ENCODE measurements at regions not wholly inside any gene's neighbourhood (a gene's known extent, or its start where the extent isn't known, plus 50 kb on each side); places are given as distances from the start of the nearest gene placed in this dataset.
A peak's percentile ranks its signal among the peaks of the same experiment; 100 is the strongest.
"Not testable (repeated sequence)": the region's sequence is repeated elsewhere in the genome, so short reads cannot be mapped to it uniquely, and the experiment has no call there.

DNA sequence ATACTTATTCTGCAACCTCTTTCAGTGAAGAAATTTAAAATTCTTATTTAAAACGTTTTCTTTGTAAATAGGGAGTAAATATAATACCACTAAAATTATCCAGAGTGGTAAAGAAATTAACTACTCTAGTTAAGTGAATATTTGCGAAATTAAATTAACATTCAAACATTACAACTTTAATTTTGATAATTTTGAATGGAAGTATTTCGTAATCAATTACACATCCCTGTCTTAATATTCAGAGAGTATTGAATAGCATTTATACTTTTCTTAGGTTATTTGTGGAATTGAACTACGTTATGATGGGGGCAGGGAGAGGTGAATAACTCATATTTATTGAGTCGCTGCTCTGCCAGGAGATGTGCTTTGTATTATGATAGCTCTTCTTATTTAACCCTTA lies 96.3 kb upstream of the KIF26B start:
- no peak overlapping the region for H3K27ac Mint-ChIP-seq
- intact Hi-C loops (cut with micrococcal nuclease) = no loop called here
- H3K4me3 Mint-ChIP-seq = no peak overlapping the region
- peaks cover 17% of the 10 kb centered on the region for H3K27me3 Mint-ChIP-seq (ENCODE audit: insufficient read depth)
- DNase-seq (ENCODE audit: low spot score) = no peak
- H3K9me3 Mint-ChIP-seq = no peaks in the 10 kb centered on the region
- no peaks in the 10 kb centered on the region for H3K36me3 Mint-ChIP-seq (ENCODE audit: low read depth)
- H3K4me1 Mint-ChIP-seq (ENCODE audit: low read depth) = peaks cover 10% of the 10 kb centered on the region

DNA sequence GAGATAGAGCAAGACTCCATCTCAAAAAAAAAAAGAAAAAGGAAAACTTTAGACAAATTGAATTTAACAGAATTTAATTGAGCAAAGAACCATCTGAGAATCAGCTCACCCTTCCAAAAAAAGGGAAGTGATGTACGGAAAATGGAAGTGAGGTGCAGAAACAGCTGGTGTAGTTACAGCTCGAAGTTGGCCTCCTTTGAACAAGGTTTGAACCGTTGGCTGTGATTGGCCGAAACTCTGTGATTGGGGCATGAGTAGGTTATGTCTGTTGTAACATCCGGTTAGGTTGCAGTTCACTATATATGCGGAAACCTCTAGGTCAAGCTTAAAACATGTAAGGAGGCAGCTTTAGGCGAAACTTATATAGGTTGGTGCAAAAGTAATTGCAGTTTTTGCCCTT lies 97.9 kb upstream of the KIF26B start:
- Mint-ChIP-seq H3K9me3 (no peaks in the 10 kb centered on the region), H3K36me3 (ENCODE audit: low read depth) (no peaks in the 10 kb centered on the region), H3K27ac (no peak overlapping the region), H3K4me3 (no peak overlapping the region), H3K4me1 (ENCODE audit: low read depth) (peaks cover 16% of the 10 kb centered on the region), H3K27me3 (ENCODE audit: insufficient read depth) (peaks cover 13% of the 10 kb centered on the region)
- intact Hi-C loops (cut with micrococcal nuclease) = no loop called here
- no peak for DNase-seq (ENCODE audit: low spot score)

DNA sequence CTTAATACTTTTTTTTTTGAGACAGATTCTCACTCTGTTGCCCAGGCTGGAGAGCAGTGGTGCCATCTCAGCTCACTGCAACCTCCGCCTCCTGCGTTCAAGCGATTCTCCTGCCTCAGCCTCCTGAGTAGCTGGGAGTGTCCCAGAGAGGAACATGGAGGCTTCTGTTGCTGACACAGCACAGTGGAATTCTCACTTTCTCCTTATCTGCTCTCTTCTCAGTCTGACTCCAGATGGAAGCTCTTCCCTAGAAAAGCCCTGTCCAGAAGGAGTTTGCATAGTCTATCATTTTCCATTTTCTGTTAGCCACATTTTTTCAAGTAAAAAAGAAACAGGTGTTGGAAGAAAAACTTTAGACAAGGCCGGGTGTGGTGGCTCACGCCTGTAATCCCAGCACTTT lies 98.5 kb upstream of the KIF26B start:
- DNase-seq (ENCODE audit: low spot score); H3K36me3 Mint-ChIP-seq (ENCODE audit: low read depth); intact Hi-C loops (cut with micrococcal nuclease); H3K4me3 Mint-ChIP-seq; H3K9me3 Mint-ChIP-seq; H3K27ac Mint-ChIP-seq: not testable (repeated sequence)
- Mint-ChIP-seq H3K4me1 (ENCODE audit: low read depth) (peaks cover 22% of the 10 kb centered on the region), H3K27me3 (ENCODE audit: insufficient read depth) (peaks cover 13% of the 10 kb centered on the region)

DNA sequence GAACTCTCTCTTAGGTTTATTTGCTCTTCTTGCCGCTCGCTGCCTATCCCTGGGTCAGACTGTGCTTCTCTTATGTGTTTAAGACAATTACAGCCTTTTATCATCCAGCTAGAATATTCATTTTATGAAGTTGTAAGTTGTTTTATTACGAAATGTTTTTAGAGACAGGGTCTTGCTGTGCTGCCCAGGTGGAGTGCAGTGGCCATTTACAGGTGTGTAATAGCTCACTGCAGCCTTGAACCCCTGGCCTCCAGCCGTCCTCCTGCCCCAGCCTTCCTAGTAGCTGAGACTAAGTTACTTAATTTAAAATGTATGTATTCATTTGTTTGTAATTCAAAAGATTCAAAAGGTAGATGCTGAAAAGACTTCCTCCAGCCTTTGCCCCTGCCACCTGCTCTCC lies 99.0 kb upstream of the KIF26B start:
- Mint-ChIP-seq H3K4me3 (no peak overlapping the region), H3K36me3 (ENCODE audit: low read depth) (peaks cover 2% of the 10 kb centered on the region), H3K4me1 (ENCODE audit: low read depth) (peaks cover 25% of the 10 kb centered on the region), H3K27me3 (ENCODE audit: insufficient read depth) (peaks cover 13% of the 10 kb centered on the region), H3K9me3 (no peaks in the 10 kb centered on the region), H3K27ac (no peak overlapping the region)
- intact Hi-C loops (cut with micrococcal nuclease) = no loop called here
- no peak for DNase-seq (ENCODE audit: low spot score)

DNA sequence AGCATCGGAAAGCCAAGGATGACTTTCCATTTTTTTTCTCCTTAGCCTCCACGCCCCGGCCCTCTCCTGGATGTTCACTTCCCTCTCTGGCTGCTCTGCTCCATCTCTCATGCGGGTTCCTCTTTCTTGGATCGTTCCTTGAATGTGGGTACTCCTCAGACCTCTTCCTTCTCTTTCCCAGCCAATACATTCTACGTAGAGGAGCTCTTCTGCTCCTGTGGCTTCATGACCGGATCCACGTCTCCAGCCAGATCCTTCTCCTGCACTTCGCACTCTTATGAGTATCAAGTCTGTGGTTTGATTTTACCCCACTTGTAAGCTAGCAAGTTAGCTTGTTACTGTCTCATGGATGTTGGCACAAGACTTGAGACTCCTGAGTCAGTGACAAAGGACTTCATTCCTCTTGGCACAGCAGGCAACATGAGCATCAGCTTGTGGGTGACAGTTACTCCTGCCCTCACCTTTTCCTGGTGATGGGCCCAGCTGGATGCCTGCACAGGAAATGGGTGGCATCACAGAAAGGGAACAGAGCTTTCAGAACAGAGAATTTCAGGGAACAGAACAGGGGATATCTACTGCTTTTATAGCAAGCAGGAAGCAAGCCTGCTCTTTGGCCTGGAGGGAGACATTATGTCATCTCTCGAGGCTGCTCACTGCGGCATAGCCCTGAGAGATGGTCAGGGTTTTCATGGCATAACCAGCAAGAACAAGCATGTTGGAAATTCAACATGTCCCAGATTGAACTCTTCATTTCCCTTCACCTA lies 100.1 kb upstream of the KIF26B start:
- DNase-seq (ENCODE audit: low spot score) = no peak
- Mint-ChIP-seq H3K9me3 (no peaks in the 10 kb centered on the region), H3K4me1 (ENCODE audit: low read depth) (peaks cover 25% of the 10 kb centered on the region), H3K36me3 (ENCODE audit: low read depth) (peaks cover 2% of the 10 kb centered on the region), H3K27ac (no peak overlapping the region), H3K27me3 (ENCODE audit: insufficient read depth) (peaks cover 8% of the 10 kb centered on the region), H3K4me3 (no peak overlapping the region)
- intact Hi-C loops (cut with micrococcal nuclease) = no loop called here

DNA sequence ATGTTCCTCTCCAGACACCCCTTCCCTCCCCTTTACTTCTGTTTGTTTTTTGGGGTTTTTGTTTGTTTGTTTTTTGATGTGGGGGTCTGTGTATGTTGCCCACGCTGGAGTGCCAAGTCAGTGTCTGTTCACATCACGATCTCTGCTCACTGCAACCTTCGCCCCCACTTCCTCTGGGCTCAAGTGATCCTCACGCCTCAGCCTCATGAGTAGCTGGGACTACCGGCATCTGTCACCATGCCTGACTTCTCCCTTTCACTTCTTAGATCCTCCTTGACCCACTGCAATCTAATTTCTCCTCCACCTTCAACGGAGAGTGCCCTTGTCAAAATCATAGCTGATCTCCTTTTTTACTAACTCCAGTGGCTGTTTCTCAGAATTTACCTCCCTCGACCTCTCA lies 100.7 kb upstream of the KIF26B start:
- H3K9me3 Mint-ChIP-seq = no peaks in the 10 kb centered on the region
- no peak overlapping the region for H3K4me3 Mint-ChIP-seq
- H3K36me3 Mint-ChIP-seq (ENCODE audit: low read depth) = peaks cover 2% of the 10 kb centered on the region
- DNase-seq (ENCODE audit: low spot score) = no peak
- H3K27ac Mint-ChIP-seq = no peak overlapping the region
- peaks cover 25% of the 10 kb centered on the region for H3K4me1 Mint-ChIP-seq (ENCODE audit: low read depth)
- peaks cover 5% of the 10 kb centered on the region for H3K27me3 Mint-ChIP-seq (ENCODE audit: insufficient read depth)
- intact Hi-C loops (cut with micrococcal nuclease) = no loop called here

DNA sequence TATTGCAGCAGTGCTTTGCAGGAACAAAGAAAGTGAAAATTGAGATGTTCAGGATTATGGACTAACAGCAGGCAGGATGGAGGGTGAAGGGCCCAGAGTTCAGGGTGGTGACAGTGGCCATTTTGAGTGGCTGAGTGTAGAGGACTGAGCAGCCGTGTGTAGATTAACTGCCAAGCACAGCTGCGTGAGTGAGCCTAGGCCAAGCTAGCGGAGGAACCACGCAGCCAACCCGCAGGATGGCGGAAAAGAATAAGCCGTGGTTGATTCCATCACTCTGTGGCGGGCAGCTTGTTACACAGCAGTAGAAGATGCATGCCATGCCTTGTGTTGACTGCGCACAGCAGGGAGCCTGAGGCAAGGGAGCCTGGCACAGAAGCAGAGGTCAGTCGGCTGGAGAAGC lies 102.5 kb upstream of the KIF26B start:
- peaks cover 2% of the 10 kb centered on the region for H3K36me3 Mint-ChIP-seq (ENCODE audit: low read depth)
- peak overlapping the region; percentile 34 for H3K27ac Mint-ChIP-seq
- no peaks in the 10 kb centered on the region for H3K9me3 Mint-ChIP-seq
- no peak overlapping the region for H3K4me3 Mint-ChIP-seq
- DNase-seq (ENCODE audit: low spot score) = no peak
- no peaks in the 10 kb centered on the region for H3K27me3 Mint-ChIP-seq (ENCODE audit: insufficient read depth)
- intact Hi-C loops (cut with micrococcal nuclease) = no loop called here
- peaks cover 25% of the 10 kb centered on the region for H3K4me1 Mint-ChIP-seq (ENCODE audit: low read depth)

DNA sequence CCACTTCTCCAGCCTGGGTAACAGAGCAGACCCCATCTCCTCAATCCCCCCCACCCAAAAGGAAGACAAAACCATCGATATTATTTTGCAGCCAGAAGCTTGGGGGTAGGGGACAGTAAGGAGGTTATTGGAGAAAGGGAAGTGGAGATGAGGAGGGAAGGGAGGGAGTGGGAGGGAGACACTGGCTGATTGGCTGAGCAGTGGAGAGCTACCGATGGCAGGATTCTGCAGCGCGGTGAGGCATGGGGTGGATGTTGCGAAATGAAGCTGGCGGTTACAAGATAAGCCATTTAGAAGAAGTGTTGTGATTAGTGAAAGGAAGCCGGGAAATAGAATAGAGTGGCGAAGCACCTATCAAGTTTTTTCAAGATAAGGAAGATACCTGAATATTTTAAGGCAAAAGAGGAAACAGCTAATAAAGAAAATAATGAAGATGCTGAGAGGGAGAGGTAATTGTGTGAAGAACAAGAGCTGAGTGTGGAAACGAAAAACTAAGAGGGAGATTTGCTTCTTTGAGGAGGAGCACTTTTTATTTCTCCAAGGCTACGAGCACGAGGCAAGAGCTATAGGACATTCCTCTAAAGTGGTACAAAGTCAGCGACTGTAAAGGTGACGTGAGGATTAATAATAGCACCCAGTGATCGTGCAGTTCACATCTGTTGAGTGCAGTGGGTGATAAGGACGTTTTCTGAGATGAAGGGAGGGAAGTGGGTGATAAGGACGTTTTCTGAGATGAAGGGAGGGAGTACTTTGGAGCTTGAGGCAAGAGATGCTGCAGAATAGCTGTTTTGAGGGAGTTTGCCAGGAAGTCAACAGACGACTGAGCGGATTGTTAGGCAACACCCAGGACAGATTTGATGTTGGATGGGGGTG lies 103.2 kb upstream of the KIF26B start:
- Mint-ChIP-seq H3K9me3 (no peaks in the 10 kb centered on the region), H3K27me3 (ENCODE audit: insufficient read depth) (no peaks in the 10 kb centered on the region), H3K4me1 (ENCODE audit: low read depth) (peaks cover 25% of the 10 kb centered on the region), H3K4me3 (peak overlapping the region; percentile 43), H3K36me3 (ENCODE audit: low read depth) (peaks cover 2% of the 10 kb centered on the region), H3K27ac (peak overlapping the region; percentile 34)
- DNase-seq (ENCODE audit: low spot score) = peak; percentile 12
- intact Hi-C loops (cut with micrococcal nuclease) = no loop called here

DNA sequence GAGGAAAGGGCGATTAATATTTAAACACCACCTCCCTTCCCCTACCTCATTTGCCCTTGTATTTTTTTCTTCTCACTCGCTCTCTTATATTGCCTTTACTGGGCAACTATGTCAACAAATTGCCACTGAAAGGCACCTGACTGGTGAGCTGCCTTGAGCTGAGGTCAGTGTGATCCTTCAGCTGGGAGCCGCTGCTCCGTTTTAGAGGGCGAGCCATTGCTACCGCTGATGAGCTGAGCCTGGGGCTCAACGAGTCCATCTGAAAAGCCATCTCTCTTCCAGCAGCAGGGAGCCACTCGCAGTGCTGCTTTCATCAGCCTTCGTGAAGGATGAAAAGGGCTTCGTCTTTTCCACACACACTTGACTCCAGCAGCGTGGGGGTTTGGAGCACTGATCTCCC lies 108.0 kb upstream of the KIF26B start:
- H3K4me1 Mint-ChIP-seq (ENCODE audit: low read depth) = peaks cover 14% of the 10 kb centered on the region
- intact Hi-C loops (cut with micrococcal nuclease) = no loop called here
- DNase-seq (ENCODE audit: low spot score) = no peak
- H3K27me3 Mint-ChIP-seq (ENCODE audit: insufficient read depth) = no peaks in the 10 kb centered on the region
- no peaks in the 10 kb centered on the region for H3K9me3 Mint-ChIP-seq
- H3K27ac Mint-ChIP-seq = no peak overlapping the region
- peaks cover 2% of the 10 kb centered on the region for H3K36me3 Mint-ChIP-seq (ENCODE audit: low read depth)
- no peak overlapping the region for H3K4me3 Mint-ChIP-seq

DNA sequence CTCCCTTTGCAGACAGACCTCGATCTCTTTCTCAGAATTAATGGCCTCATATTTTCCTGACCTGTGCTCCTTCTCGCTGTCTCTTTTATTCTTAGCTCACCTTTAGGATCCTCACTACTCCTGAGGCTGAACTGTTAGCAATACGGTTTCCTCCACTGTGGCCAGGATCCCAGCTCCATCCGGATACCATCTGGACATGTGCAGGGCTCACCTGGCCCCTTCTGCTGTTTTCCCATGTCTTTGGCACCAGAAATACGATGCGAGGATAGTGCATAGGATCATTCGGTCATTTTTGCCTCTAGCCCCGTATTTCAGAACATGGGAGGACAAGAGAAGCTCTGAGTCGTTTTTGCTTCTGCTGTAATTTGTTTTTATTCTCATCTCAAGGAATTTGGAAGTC lies 108.5 kb upstream of the KIF26B start:
- no peak overlapping the region for H3K4me3 Mint-ChIP-seq
- intact Hi-C loops (cut with micrococcal nuclease) = no loop called here
- no peak overlapping the region for H3K27ac Mint-ChIP-seq
- H3K4me1 Mint-ChIP-seq (ENCODE audit: low read depth) = peaks cover 9% of the 10 kb centered on the region
- H3K36me3 Mint-ChIP-seq (ENCODE audit: low read depth) = no peaks in the 10 kb centered on the region
- DNase-seq (ENCODE audit: low spot score) = no peak
- H3K27me3 Mint-ChIP-seq (ENCODE audit: insufficient read depth) = no peaks in the 10 kb centered on the region
- no peaks in the 10 kb centered on the region for H3K9me3 Mint-ChIP-seq

DNA sequence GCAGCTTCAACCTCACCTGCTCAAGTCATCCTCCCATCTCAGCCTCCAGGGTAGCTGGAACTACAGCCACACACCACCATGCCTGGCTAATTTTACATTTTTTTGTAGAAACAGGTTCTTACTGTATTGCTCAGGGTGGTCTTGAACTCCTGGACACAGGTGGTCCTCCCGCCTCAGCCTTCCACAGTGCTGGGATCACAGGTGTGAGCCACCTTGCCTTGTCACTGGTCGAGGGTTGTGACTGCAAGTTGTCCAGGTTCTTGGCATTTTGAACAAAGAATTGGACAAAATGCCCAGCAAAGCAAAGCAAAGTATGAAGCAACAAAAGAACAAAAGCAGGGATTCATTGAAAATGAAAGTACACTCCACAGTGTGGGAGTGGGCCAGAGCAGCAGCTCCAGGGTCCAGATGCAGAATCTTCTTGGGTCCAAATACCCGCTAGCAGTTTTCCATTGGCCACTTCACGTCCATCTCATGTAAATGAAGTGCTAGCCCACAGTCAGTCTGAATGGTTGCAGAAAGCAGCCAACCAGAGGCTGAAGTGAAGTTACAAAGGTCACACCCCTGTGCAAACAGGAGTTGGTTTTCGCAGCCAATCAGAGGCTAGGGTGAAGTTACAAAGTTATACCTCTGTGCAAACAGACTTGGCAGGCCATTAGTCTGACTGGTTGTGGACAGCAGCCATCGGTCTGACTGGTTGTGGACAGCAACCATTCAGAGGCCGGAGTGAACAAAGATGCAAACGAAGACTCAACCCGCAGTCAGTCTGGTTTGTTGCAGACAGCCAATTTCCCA lies 109.5 kb upstream of the KIF26B start:
- no peak overlapping the region for H3K4me3 Mint-ChIP-seq
- peaks cover 6% of the 10 kb centered on the region for H3K4me1 Mint-ChIP-seq (ENCODE audit: low read depth)
- DNase-seq (ENCODE audit: low spot score) = no peak
- H3K27me3 Mint-ChIP-seq (ENCODE audit: insufficient read depth) = no peaks in the 10 kb centered on the region
- H3K9me3 Mint-ChIP-seq = no peaks in the 10 kb centered on the region
- H3K27ac Mint-ChIP-seq = no peak overlapping the region
- H3K36me3 Mint-ChIP-seq (ENCODE audit: low read depth) = no peaks in the 10 kb centered on the region
- intact Hi-C loops (cut with micrococcal nuclease) = no loop called here

DNA sequence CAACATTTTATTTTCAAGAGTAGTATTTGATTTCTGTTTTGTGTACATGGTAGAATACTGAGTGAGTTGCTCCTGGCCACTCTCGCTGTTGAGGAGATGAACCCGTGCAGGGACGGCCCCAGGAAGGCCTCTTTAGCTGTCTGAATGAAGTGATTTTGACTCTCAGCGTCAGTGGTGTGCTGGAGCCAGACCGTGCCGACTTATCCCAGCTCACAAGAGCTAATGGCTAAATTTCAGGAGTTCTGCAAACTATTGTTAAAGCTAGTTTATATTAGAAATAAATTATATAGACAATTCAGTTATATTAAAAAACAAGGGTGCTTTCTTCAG lies 111.2 kb upstream of the KIF26B start:
- Mint-ChIP-seq H3K27me3 (ENCODE audit: insufficient read depth) (no peaks in the 10 kb centered on the region), H3K27ac (no peak overlapping the region), H3K36me3 (ENCODE audit: low read depth) (no peaks in the 10 kb centered on the region), H3K4me3 (no peak overlapping the region), H3K4me1 (ENCODE audit: low read depth) (peaks cover 6% of the 10 kb centered on the region), H3K9me3 (no peaks in the 10 kb centered on the region)
- intact Hi-C loops (cut with micrococcal nuclease) = loop anchor here (2.0 to 5.0 kb wide), 3 partner anchors 126 to 591 kb away; partner anchors contain the start of genes ADSS2 and DESI2
- DNase-seq (ENCODE audit: low spot score) = no peak
